Endothelial cell of umbilical vein (primary cell): ENCODE measurements at regions not wholly inside any gene's neighbourhood (a gene's known extent, or its start where the extent isn't known, plus 50 kb on each side); places are given as distances from the start of the nearest gene placed in this dataset.

Experiments used
- BruUV-seq: library from RNA; stranded (reverse); fragments of 400-500 nt; replicated peaks from 2 replicates; lab custom pipeline; 2021; lab: Mats Ljungman, UMichigan
- CTCF ChIA-PET: fragments of 300-600, 350-600 bp; sonication (Branson Sonifier 250); formaldehyde crosslinking; loops from one replicate; lab custom pipeline; 2021; ENCODE audit warnings: antibody characterized with exemption, inconsistent platforms; lab: Charles Lee
- POLR2A ChIA-PET: fragments of 300-600, 350-600 bp; sonication (Branson Sonifier 250); formaldehyde crosslinking; loops from one replicate; lab custom pipeline; 2021; ENCODE audit warnings: antibody characterized with exemption, inconsistent platforms; lab: Charles Lee
- DNase-seq: peaks from one replicate; pipeline ENCODE4 v3.0.0-alpha.2; 2011; ENCODE audit warnings: low read depth, low spot score
- FAIRE-seq: peaks from 2 replicates; lab custom pipeline; 2011; peaks lifted over from hg19 to GRCh38; lab: Jason Lieb, UNC
- H2AFZ ChIP-seq: 2 replicates; pipeline ENCODE4 v1.6.0; 2012; ENCODE audit warnings: low read depth, low read length, control low read depth, inconsistent platforms
- H3K27ac ChIP-seq: 2 replicates; pipeline ENCODE4 v1.5.1; 2011; ENCODE audit warnings: low read depth, mild to moderate bottlenecking, control low read depth, low read length, moderate library complexity; ENCODE audit not compliant: insufficient read depth
- H3K27me3 ChIP-seq, 2 experiments: 2 replicates each; pipeline versions ENCODE4 v1.6.0 to v1.6.1; 2011; ENCODE audit warnings: low read length in 2 of 2, mixed read lengths in 1 of 2; ENCODE audit not compliant: control insufficient read depth in 2 of 2, insufficient read depth in 2 of 2
- H3K36me3 ChIP-seq, 2 experiments: 2 replicates in 1 of 2; 3 replicates in 1 of 2; pipeline ENCODE4 v1.5.1; 2011; ENCODE audit warnings: low read length in 2 of 2, mild to moderate bottlenecking in 1 of 2, moderate library complexity in 1 of 2; ENCODE audit not compliant: control insufficient read depth in 2 of 2, insufficient read depth in 2 of 2; ENCODE audit errors: extremely low read depth in 1 of 2
- H3K4me1 ChIP-seq: 3 replicates; pipeline ENCODE4 v1.5.1; 2011; ENCODE audit warnings: mild to moderate bottlenecking, low read length; ENCODE audit not compliant: control insufficient read depth, insufficient read depth; ENCODE audit errors: extremely low read depth
- H3K4me2 ChIP-seq: 2 replicates; pipeline ENCODE4 v1.6.1; 2011; ENCODE audit warnings: low read length, control low read depth, mixed read lengths; ENCODE audit not compliant: insufficient read depth
- H3K4me3 ChIP-seq, 3 experiments: fragments of 200-600 bp in 1 of 3; sonication (generic), shearing (Covaris generic) in 1 of 3; replicated peaks in 1 of 3; 2 replicates each; pipeline ENCODE4 v1.5.1; 2011 to 2016; ENCODE audit warnings: control low read depth in 3 of 3, low read length in 3 of 3, mild to moderate bottlenecking in 2 of 3, inconsistent platforms in 1 of 3, low read depth in 1 of 3, moderate library complexity in 1 of 3; ENCODE audit not compliant: insufficient read depth in 1 of 3
- H3K79me2 ChIP-seq: 2 replicates; pipeline ENCODE4 v1.6.0; 2012; ENCODE audit warnings: low read length, inconsistent platforms; ENCODE audit not compliant: control insufficient read depth, insufficient read depth
- H3K9ac ChIP-seq: replicated peaks from 2 replicates; pipeline ENCODE3; 2011; ENCODE audit warnings: low read length, control low read depth; ENCODE audit not compliant: insufficient read depth; ENCODE audit errors: extremely low read depth
- H3K9me1 ChIP-seq: replicated peaks from 3 replicates; pipeline ENCODE4 v1.6.0; 2011; ENCODE audit warnings: mild to moderate bottlenecking, low read length; ENCODE audit not compliant: control insufficient read depth, insufficient read depth; ENCODE audit errors: extremely low read depth
- H3K9me3 ChIP-seq: replicated peaks from 2 replicates; pipeline ENCODE4 v1.5.1; 2012; ENCODE audit warnings: low read length, inconsistent platforms; ENCODE audit not compliant: control insufficient read depth, insufficient read depth
- H4K20me1 ChIP-seq: replicated peaks from 2 replicates; pipeline ENCODE3; 2011; ENCODE audit warnings: mild to moderate bottlenecking, low read length; ENCODE audit not compliant: control insufficient read depth, insufficient read depth; ENCODE audit errors: extremely low read depth
- EZH2 ChIP-seq: IDR thresholded peaks from 2 replicates; pipeline ENCODE4 v1.6.1; 2012; ENCODE audit warnings: borderline replicate concordance, low read depth, mild to moderate bottlenecking, moderate library complexity, low read length, inconsistent platforms; ENCODE audit not compliant: severe bottlenecking
- FOS ChIP-seq: IDR thresholded peaks from 2 replicates; pipeline ENCODE4 v1.6.1; 2011; ENCODE audit warnings: mild to moderate bottlenecking, low read length, moderate library complexity, borderline replicate concordance; ENCODE audit not compliant: insufficient read depth
- GATA2 ChIP-seq: IDR thresholded peaks from 2 replicates; pipeline ENCODE4 v1.7.0; 2011; ENCODE audit warnings: low read depth, mild to moderate bottlenecking, moderate library complexity, mixed read lengths, low read length; ENCODE audit not compliant: insufficient read length, insufficient read depth
- JUN ChIP-seq: IDR thresholded peaks from 2 replicates; pipeline ENCODE4 v1.6.1; 2011; ENCODE audit warnings: borderline replicate concordance, low read depth; ENCODE audit not compliant: insufficient read length, insufficient read depth
- MYC ChIP-seq: IDR thresholded peaks from one replicate; pipeline ENCODE4 v1.6.1; 2011; ENCODE audit warnings: mild to moderate bottlenecking, low read depth, low read length
- POLR2A ChIP-seq: IDR thresholded peaks from 2 replicates; pipeline ENCODE4 v1.6.1; 2012; ENCODE audit warnings: low read depth, mild to moderate bottlenecking, control low read depth, low read length
- POLR2AphosphoS5 ChIP-seq: IDR thresholded peaks from 2 replicates; pipeline ENCODE4 v1.6.1; 2012; ENCODE audit warnings: low read depth, mild to moderate bottlenecking, control low read depth, low read length, moderate library complexity; ENCODE audit not compliant: insufficient read depth
- dilution Hi-C: fragments of 300-500 bp; cut with MboI; formaldehyde crosslinking; loops from one replicate; pipeline ENCODE4 v1.15.0; 2019; ENCODE audit warnings: low sequenced_read_pairs; ENCODE audit not compliant: extremely low pct_ligation_motif_present
- intact Hi-C: fragments of 100-400 bp; cut with micrococcal nuclease; formaldehyde crosslinking; loops from one replicate; pipeline ENCODE4 v1.10.0; 2022
- TF ChIP-seq, protein P1 (sequence below): IDR thresholded peaks from 2 replicates; pipeline ENCODE4 v1.6.1; 2011; ENCODE audit not compliant: insufficient read depth, insufficient read length
- TF ChIP-seq, protein P2 (sequence below), 2 donors: IDR thresholded peaks; 1 replicate in 1 of 2; 2 replicates in 1 of 2; pipeline ENCODE4 v1.5.1; 2011; ENCODE audit warnings: low read length in 2 of 2, mild to moderate bottlenecking in 2 of 2, moderate library complexity in 2 of 2, control low read depth in 1 of 2, inconsistent platforms in 1 of 2, low read depth in 1 of 2; ENCODE audit not compliant: insufficient read depth in 1 of 2; ENCODE audit errors: extremely low read depth in 1 of 2

DNA sequence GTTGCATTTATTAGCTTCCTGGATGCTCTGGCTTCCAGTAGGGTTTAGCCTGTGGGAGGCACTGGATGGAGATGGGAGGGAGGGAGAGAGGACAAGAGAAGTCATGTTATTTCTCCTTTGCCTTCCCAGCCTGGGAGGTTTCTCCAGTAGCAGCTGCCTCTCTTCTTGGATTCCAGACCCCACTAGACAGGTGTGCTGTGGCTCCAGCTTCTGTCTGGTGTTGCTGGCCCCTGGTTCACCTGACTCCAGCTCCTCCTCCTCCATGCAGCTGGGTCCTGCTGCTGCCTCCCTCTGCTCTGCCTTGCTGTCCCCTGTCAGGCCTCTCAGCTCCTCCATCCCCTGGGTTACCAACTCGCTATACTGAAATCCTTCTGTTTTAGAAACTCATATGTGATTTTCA, 188.9 kb upstream of the TNP1 start:
- H3K27me3 ChIP-seq: peaks cover 2 to 4% of the 10 kb centered on the region in 2 experiments
- H4K20me1 ChIP-seq: no peaks in the 10 kb centered on the region
- H3K27ac ChIP-seq: no peak overlapping the region
- ChIA-PET CTCF (interaction anchor here (0.8 to 1.1 kb wide), 2 partner anchors 9 to 118 kb away, joined by 3 read pairs; no protein-coding TSS in a partner anchor), POLR2A (no interaction called here)
- H3K9me1 ChIP-seq: no peaks in the 10 kb centered on the region
- H3K36me3 ChIP-seq: no peaks in the 10 kb centered on the region
- intact Hi-C loops (no loop called here), dilution Hi-C loops (no loop called here)
- no peak overlapping the region for H2AFZ ChIP-seq
- no peaks in the 10 kb centered on the region for H3K79me2 ChIP-seq
- FAIRE-seq: no peak
- H3K4me3 ChIP-seq: no peak overlapping the region
- TF ChIP-seq GATA2 (no peak), EZH2 (no peak), POLR2AphosphoS5 (no peak), JUN (no peak), MYC (no peak), POLR2A (no peak), FOS (no peak)
- TF ChIP-seq, protein P1, sequence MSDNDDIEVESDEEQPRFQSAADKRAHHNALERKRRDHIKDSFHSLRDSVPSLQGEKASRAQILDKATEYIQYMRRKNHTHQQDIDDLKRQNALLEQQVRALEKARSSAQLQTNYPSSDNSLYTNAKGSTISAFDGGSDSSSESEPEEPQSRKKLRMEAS: no peak
- TF ChIP-seq, protein P2, sequence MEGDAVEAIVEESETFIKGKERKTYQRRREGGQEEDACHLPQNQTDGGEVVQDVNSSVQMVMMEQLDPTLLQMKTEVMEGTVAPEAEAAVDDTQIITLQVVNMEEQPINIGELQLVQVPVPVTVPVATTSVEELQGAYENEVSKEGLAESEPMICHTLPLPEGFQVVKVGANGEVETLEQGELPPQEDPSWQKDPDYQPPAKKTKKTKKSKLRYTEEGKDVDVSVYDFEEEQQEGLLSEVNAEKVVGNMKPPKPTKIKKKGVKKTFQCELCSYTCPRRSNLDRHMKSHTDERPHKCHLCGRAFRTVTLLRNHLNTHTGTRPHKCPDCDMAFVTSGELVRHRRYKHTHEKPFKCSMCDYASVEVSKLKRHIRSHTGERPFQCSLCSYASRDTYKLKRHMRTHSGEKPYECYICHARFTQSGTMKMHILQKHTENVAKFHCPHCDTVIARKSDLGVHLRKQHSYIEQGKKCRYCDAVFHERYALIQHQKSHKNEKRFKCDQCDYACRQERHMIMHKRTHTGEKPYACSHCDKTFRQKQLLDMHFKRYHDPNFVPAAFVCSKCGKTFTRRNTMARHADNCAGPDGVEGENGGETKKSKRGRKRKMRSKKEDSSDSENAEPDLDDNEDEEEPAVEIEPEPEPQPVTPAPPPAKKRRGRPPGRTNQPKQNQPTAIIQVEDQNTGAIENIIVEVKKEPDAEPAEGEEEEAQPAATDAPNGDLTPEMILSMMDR (IDR thresholded peaks at IDR 0.05; ENCODE audit: extremely low read depth in 1 of 2, insufficient read depth in 1 of 2, low read depth in 1 of 2, low read length in 2 of 2): no peak
- no TSS peak for BruUV-seq
- H3K4me1 ChIP-seq: no peaks in the 10 kb centered on the region
- DNase-seq: no peak
- no peaks in the 10 kb centered on the region for H3K9me3 ChIP-seq
- H3K4me2 ChIP-seq: no peak overlapping the region
- H3K9ac ChIP-seq: no peak overlapping the region
